Endothelial cell of umbilical vein (primary cell): ENCODE measurements at regions not wholly inside any gene's neighbourhood (a gene's known extent, or its start where the extent isn't known, plus 50 kb on each side); places are given as distances from the start of the nearest gene placed in this dataset.

ENCODE experiments used
- BruUV-seq: library from RNA; stranded (reverse); fragments of 400-500 nt; replicated peaks from 2 replicates; lab custom pipeline; 2021; lab: Mats Ljungman, UMichigan
- CTCF ChIA-PET: fragments of 300-600, 350-600 bp; sonication (Branson Sonifier 250); formaldehyde crosslinking; loops from one replicate; lab custom pipeline; 2021; ENCODE audit warnings: antibody characterized with exemption, inconsistent platforms; lab: Charles Lee
- POLR2A ChIA-PET: fragments of 300-600, 350-600 bp; sonication (Branson Sonifier 250); formaldehyde crosslinking; loops from one replicate; lab custom pipeline; 2021; ENCODE audit warnings: antibody characterized with exemption, inconsistent platforms; lab: Charles Lee
- DNase-seq: peaks from one replicate; pipeline ENCODE4 v3.0.0-alpha.2; 2011; ENCODE audit warnings: low read depth, low spot score
- FAIRE-seq: peaks from 2 replicates; lab custom pipeline; 2011; peaks lifted over from hg19 to GRCh38; lab: Jason Lieb, UNC
- H2AFZ ChIP-seq: 2 replicates; pipeline ENCODE4 v1.6.0; 2012; ENCODE audit warnings: low read depth, low read length, control low read depth, inconsistent platforms
- H3K27ac ChIP-seq: 2 replicates; pipeline ENCODE4 v1.5.1; 2011; ENCODE audit warnings: low read depth, mild to moderate bottlenecking, control low read depth, low read length, moderate library complexity; ENCODE audit not compliant: insufficient read depth
- H3K27me3 ChIP-seq, 2 experiments: 2 replicates each; pipeline versions ENCODE4 v1.6.0 to v1.6.1; 2011; ENCODE audit warnings: low read length in 2 of 2, mixed read lengths in 1 of 2; ENCODE audit not compliant: control insufficient read depth in 2 of 2, insufficient read depth in 2 of 2
- H3K36me3 ChIP-seq, 2 experiments: 2 replicates in 1 of 2; 3 replicates in 1 of 2; pipeline ENCODE4 v1.5.1; 2011; ENCODE audit warnings: low read length in 2 of 2, mild to moderate bottlenecking in 1 of 2, moderate library complexity in 1 of 2; ENCODE audit not compliant: control insufficient read depth in 2 of 2, insufficient read depth in 2 of 2; ENCODE audit errors: extremely low read depth in 1 of 2
- H3K4me1 ChIP-seq: 3 replicates; pipeline ENCODE4 v1.5.1; 2011; ENCODE audit warnings: mild to moderate bottlenecking, low read length; ENCODE audit not compliant: control insufficient read depth, insufficient read depth; ENCODE audit errors: extremely low read depth
- H3K4me2 ChIP-seq: 2 replicates; pipeline ENCODE4 v1.6.1; 2011; ENCODE audit warnings: low read length, control low read depth, mixed read lengths; ENCODE audit not compliant: insufficient read depth
- H3K4me3 ChIP-seq, 3 experiments: fragments of 200-600 bp in 1 of 3; sonication (generic), shearing (Covaris generic) in 1 of 3; replicated peaks in 1 of 3; 2 replicates each; pipeline ENCODE4 v1.5.1; 2011 to 2016; ENCODE audit warnings: control low read depth in 3 of 3, low read length in 3 of 3, mild to moderate bottlenecking in 2 of 3, inconsistent platforms in 1 of 3, low read depth in 1 of 3, moderate library complexity in 1 of 3; ENCODE audit not compliant: insufficient read depth in 1 of 3
- H3K79me2 ChIP-seq: 2 replicates; pipeline ENCODE4 v1.6.0; 2012; ENCODE audit warnings: low read length, inconsistent platforms; ENCODE audit not compliant: control insufficient read depth, insufficient read depth
- H3K9ac ChIP-seq: replicated peaks from 2 replicates; pipeline ENCODE3; 2011; ENCODE audit warnings: low read length, control low read depth; ENCODE audit not compliant: insufficient read depth; ENCODE audit errors: extremely low read depth
- H3K9me1 ChIP-seq: replicated peaks from 3 replicates; pipeline ENCODE4 v1.6.0; 2011; ENCODE audit warnings: mild to moderate bottlenecking, low read length; ENCODE audit not compliant: control insufficient read depth, insufficient read depth; ENCODE audit errors: extremely low read depth
- H3K9me3 ChIP-seq: replicated peaks from 2 replicates; pipeline ENCODE4 v1.5.1; 2012; ENCODE audit warnings: low read length, inconsistent platforms; ENCODE audit not compliant: control insufficient read depth, insufficient read depth
- H4K20me1 ChIP-seq: replicated peaks from 2 replicates; pipeline ENCODE3; 2011; ENCODE audit warnings: mild to moderate bottlenecking, low read length; ENCODE audit not compliant: control insufficient read depth, insufficient read depth; ENCODE audit errors: extremely low read depth
- CTCF ChIP-seq, 2 donors: IDR thresholded peaks; 1 replicate in 1 of 2; 2 replicates in 1 of 2; pipeline ENCODE4 v1.5.1; 2011; ENCODE audit warnings: low read length in 2 of 2, mild to moderate bottlenecking in 2 of 2, moderate library complexity in 2 of 2, control low read depth in 1 of 2, inconsistent platforms in 1 of 2, low read depth in 1 of 2; ENCODE audit not compliant: insufficient read depth in 1 of 2; ENCODE audit errors: extremely low read depth in 1 of 2
- EZH2 ChIP-seq: IDR thresholded peaks from 2 replicates; pipeline ENCODE4 v1.6.1; 2012; ENCODE audit warnings: borderline replicate concordance, low read depth, mild to moderate bottlenecking, moderate library complexity, low read length, inconsistent platforms; ENCODE audit not compliant: severe bottlenecking
- FOS ChIP-seq: IDR thresholded peaks from 2 replicates; pipeline ENCODE4 v1.6.1; 2011; ENCODE audit warnings: mild to moderate bottlenecking, low read length, moderate library complexity, borderline replicate concordance; ENCODE audit not compliant: insufficient read depth
- GATA2 ChIP-seq: IDR thresholded peaks from 2 replicates; pipeline ENCODE4 v1.7.0; 2011; ENCODE audit warnings: low read depth, mild to moderate bottlenecking, moderate library complexity, mixed read lengths, low read length; ENCODE audit not compliant: insufficient read length, insufficient read depth
- JUN ChIP-seq: IDR thresholded peaks from 2 replicates; pipeline ENCODE4 v1.6.1; 2011; ENCODE audit warnings: borderline replicate concordance, low read depth; ENCODE audit not compliant: insufficient read length, insufficient read depth
- MAX ChIP-seq: IDR thresholded peaks from 2 replicates; pipeline ENCODE4 v1.6.1; 2011; ENCODE audit not compliant: insufficient read depth, insufficient read length
- MYC ChIP-seq: IDR thresholded peaks from one replicate; pipeline ENCODE4 v1.6.1; 2011; ENCODE audit warnings: mild to moderate bottlenecking, low read depth, low read length
- POLR2A ChIP-seq: IDR thresholded peaks from 2 replicates; pipeline ENCODE4 v1.6.1; 2012; ENCODE audit warnings: low read depth, mild to moderate bottlenecking, control low read depth, low read length
- POLR2AphosphoS5 ChIP-seq: IDR thresholded peaks from 2 replicates; pipeline ENCODE4 v1.6.1; 2012; ENCODE audit warnings: low read depth, mild to moderate bottlenecking, control low read depth, low read length, moderate library complexity; ENCODE audit not compliant: insufficient read depth
- dilution Hi-C: fragments of 300-500 bp; cut with MboI; formaldehyde crosslinking; loops from one replicate; pipeline ENCODE4 v1.15.0; 2019; ENCODE audit warnings: low sequenced_read_pairs; ENCODE audit not compliant: extremely low pct_ligation_motif_present
- intact Hi-C: fragments of 100-400 bp; cut with micrococcal nuclease; formaldehyde crosslinking; loops from one replicate; pipeline ENCODE4 v1.10.0; 2022

DNA sequence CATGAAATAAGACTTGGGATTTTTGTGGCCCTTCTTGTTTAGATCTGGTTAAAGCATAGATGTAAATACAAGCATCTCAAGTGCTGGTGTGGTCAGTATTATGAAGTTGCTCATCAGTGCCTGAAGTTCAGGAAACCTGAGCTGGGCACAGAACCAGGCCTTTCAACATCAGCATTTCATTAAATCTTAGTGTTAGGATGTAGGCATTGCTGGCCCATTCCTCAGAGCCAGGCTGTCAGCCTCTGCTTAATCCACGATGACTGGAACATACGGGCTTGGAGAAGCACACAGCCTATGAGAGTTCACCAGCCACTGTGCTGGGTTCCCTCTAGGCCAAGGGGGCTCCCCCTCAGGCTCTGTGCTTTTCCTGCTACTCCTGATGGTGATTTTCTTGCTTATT is 270.2 kb downstream of the EN1 start:
- H3K4me2 ChIP-seq: no peak overlapping the region
- H3K9ac ChIP-seq: no peak overlapping the region
- H3K27ac ChIP-seq: no peak overlapping the region
- ChIA-PET POLR2A (no interaction called here), CTCF (no interaction called here)
- intact Hi-C loops (no loop called here), dilution Hi-C loops (no loop called here)
- no peaks in the 10 kb centered on the region for H3K27me3 ChIP-seq
- FAIRE-seq (no peak), DNase-seq (no peak)
- BruUV-seq: no TSS peak
- no peaks in the 10 kb centered on the region for H4K20me1 ChIP-seq
- no peak overlapping the region for H2AFZ ChIP-seq
- no peaks in the 10 kb centered on the region for H3K79me2 ChIP-seq
- no peaks in the 10 kb centered on the region for H3K36me3 ChIP-seq
- no peaks in the 10 kb centered on the region for H3K9me3 ChIP-seq
- no peaks in the 10 kb centered on the region for H3K4me1 ChIP-seq
- H3K4me3 ChIP-seq: no peak overlapping the region
- H3K9me1 ChIP-seq: no peaks in the 10 kb centered on the region
- TF ChIP-seq POLR2A (no peak), MAX (no peak), EZH2 (no peak), JUN (no peak), CTCF (IDR thresholded peaks at IDR 0.05; ENCODE audit: extremely low read depth in 1 of 2, insufficient read depth in 1 of 2, low read depth in 1 of 2, low read length in 2 of 2) (no peak), POLR2AphosphoS5 (no peak), FOS (no peak), MYC (no peak), GATA2 (no peak)
